Ovary (tissue), 7 donors: ENCODE measurements at regions not wholly inside any gene's neighbourhood (a gene's known extent, or its start where the extent isn't known, plus 50 kb on each side); places are given as distances from the start of the nearest gene placed in this dataset.

Experiments used
- DNase-seq, 5 donors: peaks; one replicate each; pipeline ENCODE4 v3.0.0-alpha.2; 2019 to 2020
- H3K27ac ChIP-seq, 2 donors: fragments of 200-600 bp; one replicate each; pipeline versions ENCODE4 v1.5.1 to v1.8.0; 2019 to 2022
- H3K27me3 ChIP-seq: fragments of 200-600 bp; one replicate; pipeline ENCODE4 v1.8.0; 2022
- H3K36me3 ChIP-seq: fragments of 200-600 bp; sonication (generic); one replicate; pipeline ENCODE4 v1.5.1; 2019
- H3K4me1 ChIP-seq: one replicate; pipeline ENCODE4 v1.8.1; 2013; ENCODE audit warnings: mild to moderate bottlenecking, moderate library complexity; ENCODE audit not compliant: insufficient read depth
- H3K4me3 ChIP-seq: fragments of 200-600 bp; sonication (generic); one replicate; pipeline ENCODE4 v1.5.1; 2017
- H3K9me3 ChIP-seq, 2 donors: fragments of 200-600 bp in 1 of 2; sonication (generic) in 1 of 2; one replicate each; pipeline versions ENCODE4 v1.5.1 to v1.8.1; 2013 to 2019; ENCODE audit warnings: mild to moderate bottlenecking in 1 of 2, moderate library complexity in 1 of 2
- CTCF ChIP-seq, 3 donors: fragments of 450-650 bp in 2 of 3; fragments of 200-600 bp in 1 of 3; IDR thresholded peaks; one replicate each; pipeline versions ENCODE4 v1.5.1 to v1.8.0; 2016 to 2022; ENCODE audit warnings: antibody characterized with exemption in 3 of 3, mild to moderate bottlenecking in 1 of 3
- EP300 ChIP-seq: sonication (generic); formaldehyde crosslinking; IDR thresholded peaks from one replicate; pipeline ENCODE4 v1.6.1; 2017; ENCODE audit warnings: antibody characterized with exemption
- POLR2A ChIP-seq: fragments of 450-650 bp; IDR thresholded peaks from one replicate; pipeline ENCODE4 v1.6.1; 2017; ENCODE audit warnings: antibody characterized with exemption, mild to moderate bottlenecking, moderate library complexity
- WGBS, 3 donors: extraction: QIAGEN DNeasy Blood & Tissue Kit in 1 of 3; methylation state at CpG; one replicate each; pipeline versions ENCODE4 v1.1.5 to v1.1.7; 2013 to 2017; 5-methylcytosine and 5-hydroxymethylcytosine counted together
- intact Hi-C, 4 donors: fragments of 100-400 bp; cut with DNase I; formaldehyde crosslinking; loops; one replicate each; pipeline versions ENCODE4 v1.11.0 to v1.15.1; 2022 to 2023
- donor health status: DM: no; HTN: no; CAD: no; lungs with moderate emphysema.
- donor health status: DM: no; HTN: no; CAD: no.
- donor health status: Bipolar disorder and iron deficiency.
- donor health status: DM: no; HTN: no; CAD: no.
- donor health status: DM: yes; HTN: yes; CAD: no.

GRCh38 chr14:94697773-94698556 lies 71.9 kb downstream of the GSC start:
- Histone ChIP-seq H3K4me3 (no peak overlapping the region), H3K9me3 (no peaks in the 10 kb centered on the region), H3K27ac (no peak overlapping the region), H3K27me3 (no peaks in the 10 kb centered on the region), H3K4me1 (no peaks in the 10 kb centered on the region), H3K36me3 (no peaks in the 10 kb centered on the region)
- no peak for DNase-seq
- 54 to 67% (median 55%) methylated on average over 12 of the region's 12 CpGs for WGBS, 3 donors
- intact Hi-C loops: loop anchor here in 1 of 4 donors (10.0 kb wide), 2 partner anchors 407 to 493 kb away; no protein-coding TSS in a partner anchor
- no peak for TF ChIP-seq CTCF (IDR thresholded peaks at IDR 0.05)
- no peak for TF ChIP-seq EP300
- TF ChIP-seq POLR2A: no peak

GRCh38 chr14:94696518-94696917 lies 73.4 kb downstream of the GSC start:
- Histone ChIP-seq H3K36me3 (no peaks in the 10 kb centered on the region), H3K27me3 (no peaks in the 10 kb centered on the region), H3K27ac (no peak overlapping the region), H3K4me3 (no peak overlapping the region), H3K4me1 (no peaks in the 10 kb centered on the region), H3K9me3 (no peaks in the 10 kb centered on the region)
- WGBS, 3 donors: 93 to 97% (median 94%) methylated on average over 7 of the region's 7 CpGs
- intact Hi-C loops: loop anchor here in 1 of 4 donors (10.0 kb wide), 2 partner anchors 408 to 492 kb away; no protein-coding TSS in a partner anchor
- TF ChIP-seq CTCF (IDR thresholded peaks at IDR 0.05) (no peak), EP300 (no peak), POLR2A (no peak)
- DNase-seq: no peak

GRCh38 chr14:94695231-94695630 lies 74.7 kb downstream of the GSC start:
- no peak for TF ChIP-seq POLR2A
- TF ChIP-seq CTCF (IDR thresholded peaks at IDR 0.05): no peak
- TF ChIP-seq EP300: no peak
- H3K36me3 ChIP-seq: no peaks in the 10 kb centered on the region
- H3K9me3 ChIP-seq: no peaks in the 10 kb centered on the region
- H3K27ac ChIP-seq: no peak overlapping the region
- no peaks in the 10 kb centered on the region for H3K27me3 ChIP-seq
- no peaks in the 10 kb centered on the region for H3K4me1 ChIP-seq
- 91 to 93% (median 93%) methylated on average over 18 of the region's 18 CpGs for WGBS, 3 donors
- intact Hi-C loops: loop anchor here in 1 of 4 donors (10.0 kb wide), 2 partner anchors 410 to 490 kb away; no protein-coding TSS in a partner anchor
- DNase-seq: no peak
- no peak overlapping the region for H3K4me3 ChIP-seq

- no peaks in the 10 kb centered on the region for H3K9me3 ChIP-seq
- H3K36me3 ChIP-seq: no peaks in the 10 kb centered on the region
- WGBS, 3 donors: 73 to 78% (median 75%) methylated on average over 7 of the region's 7 CpGs
- H3K27ac ChIP-seq: no peak overlapping the region
- TF ChIP-seq CTCF (IDR thresholded peaks at IDR 0.05) (no peak), POLR2A (no peak), EP300 (no peak)
- no peak for DNase-seq
- no peak overlapping the region for H3K4me3 ChIP-seq
- intact Hi-C loops: loop anchor here in 1 of 4 donors (10.0 kb wide), 2 partner anchors 413 to 487 kb away; no protein-coding TSS in a partner anchor
- H3K4me1 ChIP-seq: no peaks in the 10 kb centered on the region
- H3K27me3 ChIP-seq: no peaks in the 10 kb centered on the region
These were observed 78.3 kb downstream of the GSC start for GRCh38 chr14:94691660-94692034.
